ENCODE measurements at regions not wholly inside any gene's neighbourhood (a gene's known extent, or its start where the extent isn't known, plus 50 kb on each side); places are given as distances from the start of the nearest gene placed in this dataset.

DNA sequence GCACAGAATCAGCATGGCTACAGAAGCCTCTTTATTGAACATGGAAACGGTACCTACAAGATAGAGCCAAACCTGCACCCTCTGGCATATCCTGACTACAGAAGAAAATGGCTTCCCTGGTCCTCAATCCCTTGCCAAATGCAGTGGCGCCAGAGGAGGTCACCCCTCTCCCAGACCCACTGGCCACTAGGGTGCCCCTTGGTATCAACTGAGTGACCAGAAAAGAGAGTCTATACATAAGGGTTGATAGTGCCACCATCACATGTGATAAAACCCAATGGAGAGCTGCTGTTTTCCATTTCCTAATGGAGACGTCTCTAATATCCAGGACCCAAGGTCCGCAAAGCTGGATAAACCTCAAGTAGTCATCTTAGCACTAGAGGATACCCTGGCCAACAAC lies 52.7 kb upstream of the ALK start:
- no peak for DNase-seq

DNA sequence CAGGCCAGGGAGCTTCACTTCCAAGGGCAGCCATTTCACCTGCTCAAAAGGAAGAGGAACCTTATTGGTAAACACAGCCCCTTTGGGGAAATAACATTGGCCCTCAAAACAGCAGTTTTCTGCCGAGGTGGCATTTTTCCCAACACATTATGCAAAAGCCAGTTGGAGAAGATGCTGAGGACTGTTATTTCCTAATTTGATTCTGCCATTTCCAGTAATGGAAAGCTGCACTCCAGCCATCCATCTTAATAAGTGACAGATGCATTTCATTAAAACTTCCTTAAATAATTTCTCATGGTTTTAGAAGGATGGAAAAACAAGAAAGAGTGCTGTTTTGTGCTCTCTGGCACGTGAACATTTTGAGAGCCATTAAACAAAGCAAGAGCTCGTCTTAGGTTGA lies 55.9 kb upstream of the ALK start:
- no peak for DNase-seq

- no peak for DNase-seq
These were observed 60.0 kb upstream of the ALK start for GRCh38 chr2:29981402-29981801.

DNA sequence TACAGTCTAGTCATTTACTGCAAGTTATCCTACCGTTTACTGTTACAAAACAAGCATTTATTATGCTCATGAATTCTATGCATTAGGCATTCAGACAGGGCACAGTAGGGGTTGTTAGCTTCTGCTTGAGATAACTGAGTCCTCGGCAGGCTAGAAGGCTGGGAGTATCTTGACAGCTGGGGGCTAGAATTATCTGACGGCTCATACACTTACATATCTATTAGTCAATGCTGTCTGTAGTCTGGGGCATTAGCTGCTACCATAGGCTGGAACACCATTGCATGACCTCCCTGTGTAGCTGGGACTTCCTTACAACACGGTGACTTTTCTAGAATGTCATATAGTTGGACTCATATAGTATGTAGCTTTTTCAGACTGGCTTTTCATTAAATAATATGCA lies 61.9 kb upstream of the ALK start:
- no peak for DNase-seq

DNA sequence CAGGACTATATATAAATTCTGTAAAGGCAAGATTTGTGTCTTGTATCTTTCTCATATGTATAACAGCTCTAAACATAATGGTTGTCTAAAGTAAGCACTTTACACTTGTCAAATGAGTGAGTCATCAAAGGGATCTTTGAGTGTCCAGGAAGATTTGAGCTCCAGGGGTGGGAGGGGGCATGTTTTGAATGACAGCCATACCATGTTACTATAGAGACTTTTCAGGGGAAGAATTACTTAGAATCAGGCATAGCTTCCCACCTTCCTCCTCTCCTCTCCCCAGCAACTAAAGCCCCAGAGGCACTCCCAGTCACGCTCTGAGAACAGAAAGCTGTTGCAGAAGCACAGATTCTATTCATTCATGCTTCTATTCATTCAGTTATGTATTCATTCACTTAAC lies 65.8 kb upstream of the ALK start:
- no peak for DNase-seq

- DNase-seq: no peak
These were observed 68.7 kb upstream of the ALK start for GRCh38 chr2:29990129-29990528.

GRCh38 chr2:29991086-29991485 lies 69.7 kb upstream of the ALK start:
- no peak for DNase-seq

- DNase-seq: no peak
These were observed 73.9 kb upstream of the ALK start for GRCh38 chr2:29995241-29995640.

- no peak for DNase-seq
These were observed 81.7 kb upstream of the ALK start for GRCh38 chr2:30003128-30003527.

DNA sequence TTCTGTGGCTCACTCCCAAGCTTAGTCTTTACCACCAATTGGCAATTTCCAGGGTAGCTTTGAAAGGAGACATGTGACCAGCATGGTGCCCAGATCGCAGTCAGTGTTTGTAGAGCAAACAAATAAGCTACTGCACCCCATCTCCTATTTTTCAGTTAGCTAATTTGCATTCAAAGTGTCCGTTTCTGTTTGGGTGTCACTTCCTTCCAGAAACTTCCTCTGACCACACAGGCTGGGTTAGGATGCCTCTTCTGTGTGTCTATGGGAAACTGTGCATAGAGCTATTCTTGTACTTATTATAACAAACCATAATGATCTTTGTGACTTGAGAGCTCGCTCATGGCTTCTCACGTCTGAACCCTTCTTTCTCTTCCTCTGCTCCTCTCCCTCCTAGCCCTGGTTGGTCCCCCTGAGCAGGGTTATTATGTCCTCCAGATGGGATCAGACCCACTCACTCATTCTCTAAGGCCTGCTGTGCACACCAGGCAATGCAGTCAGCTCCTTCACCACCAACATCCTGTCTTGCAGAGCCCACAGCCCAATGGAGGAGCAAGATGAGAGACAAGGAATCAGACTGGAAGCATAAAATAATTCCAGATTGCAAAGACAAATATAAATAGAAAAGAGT lies 101.2 kb upstream of the ALK start:
- no peak for DNase-seq

GRCh38 chr2:30024281-30024680 lies 102.9 kb upstream of the ALK start:
- DNase-seq: no peak

DNA sequence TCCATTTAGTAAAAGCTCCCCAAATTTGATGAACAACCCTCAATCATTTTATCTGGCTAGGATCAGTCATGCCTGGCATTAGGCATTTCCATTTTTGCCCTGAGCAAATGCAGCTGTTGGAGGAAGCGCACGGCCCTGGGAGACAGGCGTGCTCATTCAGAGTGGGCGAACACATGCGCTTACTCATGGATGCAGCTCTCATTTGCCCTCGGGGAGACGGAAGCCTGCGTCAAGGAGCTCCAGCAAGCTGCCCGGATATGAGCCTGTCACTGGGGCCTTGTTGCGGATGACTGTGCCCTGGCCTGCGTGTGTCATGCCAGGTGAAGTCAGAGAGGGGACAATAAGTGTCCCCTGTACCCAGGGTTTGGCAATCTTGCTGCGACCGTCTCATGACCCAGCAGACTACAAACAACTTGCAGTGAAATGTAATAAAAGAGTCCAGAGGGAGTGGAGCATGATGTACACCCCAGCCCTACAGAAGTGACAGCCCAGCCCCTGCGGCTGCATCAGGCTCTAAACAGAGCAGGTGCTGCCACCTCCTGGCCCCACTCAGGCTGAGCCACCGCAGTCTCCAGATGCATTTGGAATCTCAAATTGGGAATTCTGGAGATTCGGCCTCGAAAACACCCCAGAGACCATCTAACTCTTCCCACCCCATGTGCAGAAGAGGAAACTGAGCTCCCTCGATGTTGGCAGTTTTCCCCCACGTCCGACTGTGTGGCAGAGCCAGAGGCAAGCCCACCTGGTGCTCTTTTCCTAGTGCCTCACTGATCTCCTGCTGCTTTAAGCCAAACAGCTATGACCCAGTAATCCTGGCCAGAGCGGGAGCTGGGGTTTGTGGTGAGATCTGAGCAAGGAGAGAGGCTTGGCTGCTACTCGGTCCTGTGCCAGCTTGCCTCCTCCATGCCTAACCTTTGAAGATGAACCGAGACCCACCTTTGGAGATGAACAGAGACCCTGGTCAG lies 105.0 kb upstream of the ALK start:
- peak; percentile 11 for DNase-seq

DNA sequence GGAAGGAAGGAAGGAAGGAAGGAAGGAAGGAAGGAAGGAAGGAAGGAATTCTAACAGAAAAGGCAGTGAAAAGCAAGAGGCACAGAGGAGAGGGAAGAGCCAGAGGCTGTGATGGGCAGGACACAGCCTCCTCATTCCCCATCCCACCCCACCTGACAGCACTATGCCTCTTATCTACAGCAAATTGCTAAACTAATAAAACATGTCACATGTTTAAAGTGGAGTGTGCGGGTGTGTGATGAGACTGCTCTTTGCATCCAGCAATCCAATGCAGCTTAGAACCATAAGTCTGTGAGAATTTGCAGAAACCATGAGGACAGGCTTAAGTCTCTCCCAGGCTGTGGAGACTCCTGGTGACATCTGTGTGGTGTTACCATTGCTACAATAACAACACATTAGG lies 108.4 kb upstream of the ALK start:
- no peak for DNase-seq

GRCh38 chr2:30030361-30030760 lies 109.0 kb upstream of the ALK start:
- no peak for DNase-seq

DNA sequence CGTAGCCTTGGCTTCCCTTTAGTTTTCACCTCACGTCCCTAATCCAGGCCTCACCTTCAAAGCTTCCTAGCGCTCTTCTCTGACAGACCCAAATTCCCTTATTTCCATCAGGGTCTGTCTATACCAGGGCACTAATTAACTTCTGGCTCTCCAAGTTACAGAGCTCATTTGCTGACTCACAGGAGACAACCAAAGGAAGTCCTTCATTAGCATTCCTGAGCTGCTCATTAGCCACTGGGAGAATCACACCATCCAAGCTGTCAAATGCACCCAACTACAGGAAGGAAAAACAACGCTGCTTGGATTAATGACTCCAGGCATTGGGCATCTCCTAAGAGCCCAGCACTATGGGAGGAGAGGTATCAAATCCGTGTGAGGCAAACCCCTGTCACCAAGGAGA lies 109.8 kb upstream of the ALK start:
- DNase-seq: no peak

- no peak for DNase-seq
These were observed 112.6 kb upstream of the YPEL5 start for GRCh38 chr2:30034052-30034775.

DNA sequence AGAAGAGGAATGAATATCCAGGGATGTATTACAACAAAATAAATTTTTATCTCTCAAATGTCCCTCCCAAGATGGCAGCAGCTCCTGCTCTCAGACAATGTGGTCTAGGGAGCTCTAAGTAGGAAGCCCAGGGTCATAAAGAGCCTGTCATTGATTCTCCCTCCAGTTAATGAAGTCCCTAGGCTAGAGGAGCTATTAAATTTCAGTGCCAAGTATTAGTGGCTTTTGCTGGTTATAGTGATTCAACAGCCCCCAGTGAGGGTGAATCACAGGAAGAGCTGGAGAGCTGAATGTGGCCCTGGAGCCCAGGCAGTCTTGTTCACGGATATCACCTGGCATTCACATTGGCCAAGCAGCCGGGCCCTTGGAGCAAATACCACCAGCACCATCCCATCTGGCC lies 109.8 kb upstream of the YPEL5 start:
- DNase-seq: no peak

DNA sequence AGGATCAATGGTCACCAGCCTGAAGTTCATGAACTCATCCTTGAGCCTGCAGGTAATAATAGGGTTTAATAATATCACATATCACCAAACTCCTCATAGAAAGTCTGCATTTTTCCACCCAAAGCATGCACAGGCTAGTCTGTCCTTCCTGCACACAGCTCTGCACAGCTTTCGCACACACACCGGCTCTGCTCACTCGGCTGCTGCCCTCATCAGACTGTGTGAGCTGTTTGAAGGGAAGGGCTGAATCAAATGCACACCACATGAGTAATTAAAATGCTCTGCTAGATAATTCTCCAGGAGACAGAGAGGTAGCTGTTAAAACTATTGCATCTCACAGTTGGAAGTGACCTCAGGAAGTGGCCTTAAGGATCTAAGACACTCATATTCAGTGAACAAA lies 108.4 kb upstream of the YPEL5 start:
- no peak for DNase-seq

- DNase-seq: no peak
These were observed 107.7 kb upstream of the YPEL5 start for GRCh38 chr2:30039101-30039500.

DNA sequence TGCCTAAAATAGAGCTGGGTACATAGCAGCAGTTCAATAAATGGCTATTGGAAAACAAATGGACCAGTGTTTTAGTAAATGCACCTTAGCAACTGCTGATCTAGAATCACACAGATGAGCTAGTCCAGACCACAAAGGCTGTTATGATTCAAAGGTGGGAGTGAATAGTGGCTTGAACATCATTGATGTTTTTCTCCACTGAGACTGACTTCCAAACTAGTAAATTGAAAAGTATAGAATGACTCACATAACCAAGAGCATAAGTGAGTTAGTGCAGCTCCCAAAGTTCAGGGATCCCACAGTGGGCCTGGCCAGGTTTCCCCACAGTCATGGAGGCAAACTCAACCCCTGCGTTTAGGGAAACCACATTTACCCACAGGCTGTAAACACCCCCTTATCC lies 106.7 kb upstream of the YPEL5 start:
- DNase-seq: no peak

DNA sequence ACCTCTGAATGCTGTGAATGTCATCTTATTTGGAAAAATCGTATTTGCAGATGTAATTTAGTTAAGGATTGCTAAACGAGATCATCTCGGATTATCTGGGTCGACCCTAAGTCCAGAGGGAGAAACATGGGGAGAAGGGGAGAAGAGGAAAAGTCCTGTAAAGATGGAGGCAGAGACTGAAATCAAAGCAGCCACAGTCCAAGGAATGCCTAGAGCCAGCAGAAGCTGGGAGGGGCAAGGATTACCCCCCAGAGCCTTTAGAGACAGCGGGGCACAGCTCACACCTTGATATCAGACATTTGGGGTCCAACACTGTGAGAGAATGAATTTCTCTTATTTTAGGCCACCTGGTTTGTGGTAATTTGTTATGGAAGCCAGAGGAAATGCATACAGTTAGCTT lies 104.9 kb upstream of the YPEL5 start:
- no peak for DNase-seq

- no peak for DNase-seq
These were observed 100.4 kb upstream of the YPEL5 start for GRCh38 chr2:30046396-30046795.

DNA sequence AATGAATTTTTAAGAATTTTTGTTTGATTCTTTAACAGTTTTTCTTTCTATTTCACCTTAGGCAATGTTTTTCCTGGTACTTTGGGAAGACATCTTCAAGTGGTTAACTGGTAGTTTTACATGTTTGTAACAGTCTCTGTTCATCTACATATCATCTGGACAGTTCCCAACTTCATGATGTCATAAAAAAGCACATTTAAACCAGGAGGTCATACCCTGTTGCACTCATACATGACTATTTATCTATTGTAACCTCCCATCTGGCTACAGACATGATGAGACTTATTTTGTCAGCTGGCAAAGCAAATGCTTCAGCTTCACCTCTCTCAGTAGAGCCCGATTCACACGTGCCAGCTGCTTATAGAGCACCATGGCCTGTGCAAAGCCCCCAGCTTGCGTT lies 99.8 kb upstream of the YPEL5 start:
- DNase-seq: no peak

- DNase-seq: no peak
These were observed 98.1 kb upstream of the YPEL5 start for GRCh38 chr2:30048636-30049175.

All from suppressor macrophage treated with lipopolysaccharide for 4 hours (primary cell).